GM21360 (cell line): ENCODE measurements at regions not wholly inside any gene's neighbourhood (a gene's known extent, or its start where the extent isn't known, plus 50 kb on each side); places are given as distances from the start of the nearest gene placed in this dataset.
"Not testable (repeated sequence)": the region's sequence is repeated elsewhere in the genome, so short reads cannot be mapped to it uniquely, and the experiment has no call there.

Source experiments
- ATAC-seq: cut with Tn5 transposase; IDR thresholded peaks from one replicate; pipeline ENCODE4 v1.9.1; 2021; ENCODE audit warnings: mild to moderate bottlenecking, moderate library complexity; ENCODE audit not compliant: unreplicated experiment

- no peak for ATAC-seq
These were observed 162.7 kb downstream of the AVL9 start for GRCh38 chr7:32658034-32658433.

GRCh38 chr7:32654549-32654948 is 159.3 kb downstream of the AVL9 start:
- ATAC-seq, result not testable (repeated sequence)

DNA sequence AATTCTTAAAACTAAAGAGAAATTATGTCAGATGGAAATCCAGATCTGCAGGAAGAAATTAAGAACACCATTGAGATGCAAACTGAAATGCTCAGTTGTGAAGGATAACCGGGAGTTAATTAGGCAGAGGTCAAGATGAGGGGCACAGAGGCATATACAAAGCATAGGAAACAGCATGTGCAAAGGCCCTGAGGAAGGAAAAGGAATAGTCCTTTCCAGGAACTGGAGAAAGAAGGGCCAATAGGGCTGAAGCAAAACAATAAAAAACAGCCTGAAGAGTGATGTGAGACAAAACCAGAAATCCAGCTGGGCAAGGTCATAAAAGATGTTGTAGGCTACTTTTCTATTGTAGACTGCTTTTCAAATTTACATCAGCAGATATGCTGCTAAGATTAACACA is 155.1 kb downstream of the AVL9 start:
- ATAC-seq, result not testable (repeated sequence)

GRCh38 chr7:32648408-32649156 is 153.3 kb downstream of the AVL9 start:
- ATAC-seq, result no peak

- ATAC-seq, result not testable (repeated sequence)
These were observed 150.0 kb downstream of the AVL9 start for GRCh38 chr7:32645255-32645654.

GRCh38 chr7:32643194-32643593 is 147.9 kb downstream of the AVL9 start:
- no peak for ATAC-seq

DNA sequence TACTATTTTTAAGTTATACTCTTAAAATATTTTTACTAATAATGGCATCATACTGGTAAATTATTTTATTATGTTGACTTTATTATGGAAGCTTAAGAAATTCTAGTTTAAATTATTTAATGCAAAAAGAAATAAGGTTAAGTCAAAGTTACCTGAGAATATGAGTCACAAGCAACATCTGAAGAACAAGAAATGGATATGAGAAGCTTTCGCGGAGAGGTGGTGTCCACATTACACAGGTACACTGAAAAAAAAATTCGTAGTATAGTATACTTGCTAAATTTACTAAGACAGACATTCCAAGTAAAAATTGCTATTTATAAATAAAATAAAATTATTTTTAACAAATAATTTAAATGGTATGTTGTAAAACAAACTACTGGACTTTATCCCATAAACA is 143.8 kb downstream of the AVL9 start:
- no peak for ATAC-seq

GRCh38 chr7:32638479-32639121 is 143.3 kb downstream of the AVL9 start:
- peak; percentile 78 for ATAC-seq
